GM19467 (cell line): ENCODE measurements at regions not wholly inside any gene's neighbourhood (a gene's known extent, or its start where the extent isn't known, plus 50 kb on each side); places are given as distances from the start of the nearest gene placed in this dataset.
"Not testable (repeated sequence)": the region's sequence is repeated elsewhere in the genome, so short reads cannot be mapped to it uniquely, and the experiment has no call there.

ENCODE experiments used
- ATAC-seq: cut with Tn5 transposase; IDR thresholded peaks from one replicate; pipeline ENCODE4 v1.9.1; 2021; ENCODE audit warnings: mild to moderate bottlenecking, moderate library complexity; ENCODE audit not compliant: unreplicated experiment

GRCh38 chr7:39824456-39825200 is 125.4 kb upstream of the CDK13 start:
- ATAC-seq, result no peak

GRCh38 chr7:39825401-39825980 is 124.6 kb upstream of the CDK13 start:
- no peak for ATAC-seq

DNA sequence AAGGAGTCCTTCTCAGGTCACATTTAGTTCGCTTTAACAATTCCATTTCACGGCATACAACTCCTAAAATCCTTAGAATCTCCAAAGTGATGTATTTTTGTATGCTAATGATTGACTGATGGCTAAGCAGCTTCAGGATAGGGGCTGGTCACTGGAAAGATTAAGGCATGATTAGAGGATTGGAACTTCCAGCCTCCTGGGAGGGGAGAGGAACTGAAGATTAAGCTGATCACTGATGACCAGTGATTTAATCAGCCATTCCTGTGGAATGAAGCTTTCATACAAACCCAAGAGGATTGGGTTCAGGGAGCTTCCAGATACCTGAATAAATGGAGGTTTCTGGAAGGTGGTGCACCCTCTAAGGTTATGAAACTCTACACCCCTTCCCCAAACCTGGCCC is 123.9 kb upstream of the CDK13 start:
- ATAC-seq, result no peak

DNA sequence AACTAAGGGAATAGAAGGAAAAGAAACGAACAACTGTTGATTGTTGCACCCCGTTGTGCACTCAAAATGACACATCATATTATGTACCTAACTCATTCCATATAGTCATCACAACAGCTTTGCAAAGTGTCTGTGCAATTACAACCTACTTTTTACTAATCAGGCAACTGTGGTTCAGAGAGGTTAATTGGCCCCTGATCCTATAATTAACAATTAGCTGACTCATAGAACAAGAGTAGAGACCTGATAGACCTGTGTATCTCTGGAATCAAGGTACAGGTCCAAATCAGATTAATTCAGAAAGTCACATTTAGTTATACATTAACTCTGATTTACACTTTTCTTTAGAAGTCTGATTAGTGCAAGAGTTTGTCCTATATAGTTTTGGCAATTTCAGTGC is 122.5 kb upstream of the CDK13 start:
- ATAC-seq, result no peak

DNA sequence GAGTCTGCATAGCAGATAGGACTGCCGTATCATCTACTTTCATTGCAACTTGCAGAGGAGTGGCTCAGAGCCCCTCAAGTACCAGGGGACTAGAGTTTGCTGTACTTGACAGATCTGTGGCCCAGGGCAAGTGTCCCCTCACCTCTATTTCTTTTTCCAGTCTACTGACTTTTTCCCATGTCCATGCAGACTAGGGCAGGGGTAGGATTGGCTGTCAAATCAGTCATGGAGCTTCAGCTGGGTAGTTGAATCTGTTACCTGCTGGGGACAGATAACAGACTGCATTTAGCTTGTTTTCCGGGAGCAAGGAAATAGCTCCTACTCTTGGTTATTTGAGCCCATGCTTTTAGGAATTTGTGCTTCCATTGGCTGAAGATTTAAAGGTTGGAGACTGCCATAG is 121.0 kb upstream of the CDK13 start:
- no peak for ATAC-seq

GRCh38 chr7:39832519-39833085 is 117.5 kb upstream of the CDK13 start:
- ATAC-seq, result no peak

GRCh38 chr7:39833180-39833799 is 116.8 kb upstream of the CDK13 start:
- ATAC-seq, result not testable (repeated sequence)

GRCh38 chr7:39833865-39834634 is 116.0 kb upstream of the CDK13 start:
- not testable (repeated sequence) for ATAC-seq

- ATAC-seq, result no peak
These were observed 111.7 kb upstream of the CDK13 start for GRCh38 chr7:39838326-39838725.

DNA sequence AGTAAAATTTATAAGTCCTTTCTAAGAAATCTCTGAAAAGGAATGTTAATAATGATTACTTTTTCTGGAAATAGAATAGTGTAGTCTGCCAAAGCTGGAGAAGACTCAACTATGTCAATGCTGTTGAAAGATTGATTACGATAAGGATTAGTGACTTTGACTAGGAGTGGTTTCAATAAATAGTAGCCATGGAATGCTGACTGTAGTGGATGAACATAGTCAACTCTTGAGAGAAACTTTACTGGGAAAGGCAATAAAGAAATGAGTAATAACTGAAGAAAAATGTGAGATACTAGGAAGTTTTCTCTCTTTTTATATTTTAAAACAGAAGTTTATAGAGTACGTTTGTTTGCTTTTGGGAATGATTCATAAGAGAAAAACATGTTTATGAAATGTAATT is 105.0 kb upstream of the CDK13 start:
- ATAC-seq, result no peak

DNA sequence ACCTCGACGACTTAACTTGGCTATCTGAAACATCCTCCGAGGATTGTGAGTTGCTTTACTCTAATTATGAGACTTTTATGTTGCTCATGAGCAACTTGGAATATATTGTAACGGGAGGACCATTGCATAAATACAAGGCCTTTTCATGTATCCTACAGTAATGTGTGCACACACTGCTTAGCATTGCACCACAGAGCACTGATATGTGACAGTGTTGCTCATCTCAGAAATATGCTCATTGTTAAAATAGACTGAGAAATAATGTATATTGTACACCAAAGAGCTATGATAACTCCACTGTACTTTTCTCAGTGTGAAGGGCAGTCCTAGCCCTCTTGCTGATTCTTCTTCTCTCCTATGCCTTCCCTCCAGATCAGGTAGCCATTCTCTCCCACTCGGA is 102.8 kb upstream of the CDK13 start:
- no peak for ATAC-seq

- ATAC-seq, result no peak
These were observed 98.5 kb upstream of the CDK13 start for GRCh38 chr7:39851466-39852045.

DNA sequence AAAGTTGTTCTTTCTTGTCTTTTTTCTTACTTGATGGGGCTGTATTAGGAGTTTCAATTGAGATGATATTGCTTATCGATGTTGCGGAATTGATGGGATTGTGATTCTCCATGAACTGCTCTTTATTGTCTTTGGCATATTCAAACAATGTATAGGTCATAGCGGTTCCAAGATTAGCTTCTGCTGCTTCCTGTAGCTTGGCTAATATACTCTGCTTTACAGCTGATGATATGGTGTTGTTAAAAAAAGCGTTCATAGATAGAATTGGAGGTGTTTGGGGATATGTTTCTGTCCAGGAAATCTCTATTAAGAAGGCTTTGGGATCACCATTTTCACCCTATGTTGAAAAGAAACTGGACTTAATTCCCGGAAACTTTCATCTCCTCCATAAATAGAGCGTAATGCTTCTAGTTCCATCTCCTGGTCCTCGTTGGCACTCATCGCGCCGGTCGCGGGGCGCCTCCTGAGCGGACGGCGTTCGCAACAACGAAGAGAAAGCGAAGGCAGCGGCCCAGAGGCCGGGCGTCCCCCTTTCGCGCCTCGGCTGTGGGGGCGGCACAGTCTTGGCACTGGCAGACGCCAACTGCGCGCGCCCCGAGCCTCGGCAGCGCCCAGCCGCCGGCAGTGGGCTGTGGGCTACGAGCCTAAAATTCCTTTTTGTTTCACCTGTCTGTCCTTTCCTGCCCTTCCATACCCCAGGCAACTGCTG is 95.3 kb upstream of the CDK13 start:
- peak; percentile 71 for ATAC-seq

DNA sequence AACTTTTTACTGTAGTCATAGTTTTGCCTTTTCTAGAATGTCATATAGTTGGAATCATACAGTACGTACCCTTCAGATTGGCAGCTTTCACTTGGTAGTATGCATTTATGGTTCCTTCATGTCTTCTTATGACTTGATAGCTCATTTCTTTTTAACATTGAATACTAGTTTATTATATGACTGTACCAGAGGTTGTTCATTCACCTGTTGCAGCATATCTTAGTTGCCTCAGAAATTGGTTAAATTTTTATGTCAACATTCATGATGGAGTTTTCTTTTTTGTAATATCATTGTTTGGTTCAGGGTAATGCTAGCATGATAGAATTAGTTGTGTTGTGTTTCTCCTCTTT is 94.8 kb upstream of the CDK13 start:
- ATAC-seq, result no peak

DNA sequence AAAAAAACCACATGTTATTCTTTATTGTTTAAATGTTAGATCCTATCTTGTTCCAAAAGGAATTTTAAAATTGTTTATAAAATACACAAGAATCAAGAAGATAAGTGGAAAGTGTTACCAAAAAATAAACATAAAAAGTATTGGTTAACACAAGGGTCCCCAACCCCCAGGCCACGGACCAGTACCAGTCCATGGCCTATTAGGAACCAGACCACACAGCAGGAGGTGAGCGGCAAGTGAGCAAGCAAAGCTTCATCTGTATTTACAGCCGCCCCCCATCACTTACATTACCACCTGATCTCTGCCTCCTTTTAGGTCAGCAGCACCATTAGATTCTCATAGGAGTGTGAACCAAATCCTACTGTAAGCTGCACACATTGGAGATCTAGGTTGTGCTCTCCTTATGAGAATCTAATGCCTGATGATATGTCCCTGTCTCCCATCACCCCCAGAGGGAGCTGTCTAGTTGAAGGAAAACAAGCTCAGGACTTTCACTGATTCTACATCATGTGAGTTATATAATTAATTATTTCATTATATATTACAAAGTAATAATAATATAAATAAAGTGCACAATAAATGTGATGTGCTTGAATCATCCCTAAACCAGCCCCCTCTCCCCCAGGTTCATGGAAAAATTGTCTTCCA is 86.3 kb upstream of the CDK13 start:
- not testable (repeated sequence) for ATAC-seq

- not testable (repeated sequence) for ATAC-seq
These were observed 80.1 kb upstream of the CDK13 start for GRCh38 chr7:39869888-39870522.

DNA sequence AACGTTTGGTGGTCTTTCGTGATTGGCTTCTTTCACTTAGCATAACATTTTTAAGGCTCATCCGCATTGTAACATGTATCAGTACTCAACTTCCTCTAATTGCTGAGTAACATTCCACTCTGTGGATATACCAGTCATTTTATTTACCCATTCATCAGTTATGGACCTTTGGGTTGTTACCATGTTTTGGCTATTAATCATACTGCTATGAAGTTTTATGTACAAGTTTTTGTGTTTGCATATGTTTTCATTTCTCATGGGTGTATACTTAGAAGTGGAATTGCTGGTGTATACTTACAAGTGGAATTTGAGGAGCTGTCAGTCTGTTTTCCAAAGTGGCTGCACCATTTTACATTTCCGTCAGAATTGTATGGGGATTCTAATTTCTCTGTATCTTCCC is 78.4 kb upstream of the CDK13 start:
- not testable (repeated sequence) for ATAC-seq

- ATAC-seq, result no peak
These were observed 69.5 kb upstream of the CDK13 start for GRCh38 chr7:39880556-39880955.

DNA sequence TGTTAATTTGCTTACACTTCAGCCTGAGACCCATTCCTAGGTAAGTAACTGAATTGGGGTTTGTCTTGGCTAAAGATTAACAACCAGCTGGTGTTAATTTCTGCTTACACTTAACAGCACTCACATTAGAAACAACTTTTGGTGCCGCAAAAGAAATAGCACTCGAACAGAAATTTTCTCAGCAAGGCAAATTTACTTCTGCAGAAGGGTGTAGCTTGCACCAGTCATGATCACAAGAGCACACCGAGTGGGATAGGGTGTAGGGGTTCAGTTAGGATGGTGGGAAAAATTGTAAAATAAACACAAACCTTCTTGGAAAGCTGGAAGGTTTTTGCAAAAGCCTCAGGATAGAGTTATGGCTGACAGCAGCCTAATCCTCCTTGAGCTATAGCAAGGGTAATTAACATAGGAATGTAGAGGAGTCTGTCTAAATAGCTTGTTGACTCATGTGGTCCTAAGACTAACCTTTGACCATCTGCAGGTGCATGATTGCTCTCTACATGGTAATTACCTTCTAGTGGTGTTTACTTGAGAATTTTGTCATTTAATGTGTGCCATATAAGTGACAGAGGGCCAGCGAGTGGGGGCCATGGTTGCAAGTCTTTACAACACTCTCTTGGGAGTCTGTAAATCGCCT is 67.8 kb upstream of the CDK13 start:
- no peak for ATAC-seq
